ENCODE measurements at regions not wholly inside any gene's neighbourhood (a gene's known extent, or its start where the extent isn't known, plus 50 kb on each side); places are given as distances from the start of the nearest gene placed in this dataset.

GRCh38 chr2:48145845-48146452, 168.5 kb upstream of the FOXN2 start:
- no peak for DNase-seq

- no peak for DNase-seq
Measured at GRCh38 chr2:48146552-48146951, 167.9 kb upstream of the FOXN2 start.

GRCh38 chr2:48147719-48148118, 166.8 kb upstream of the FOXN2 start:
- DNase-seq, result no peak

GRCh38 chr2:48148841-48149430, 165.5 kb upstream of the FOXN2 start:
- no peak for DNase-seq

GRCh38 chr2:48157150-48157549, 157.3 kb upstream of the FOXN2 start:
- DNase-seq, result no peak

- no peak for DNase-seq
Measured at GRCh38 chr2:48161628-48162027, 152.9 kb upstream of the FOXN2 start.

- DNase-seq, result no peak
Measured at GRCh38 chr2:48162742-48163141, 151.7 kb upstream of the FOXN2 start.

- no peak for DNase-seq
Measured at GRCh38 chr2:48165070-48165753, 149.3 kb upstream of the FOXN2 start.

- DNase-seq, result no peak
Measured at GRCh38 chr2:48169141-48169592, 145.3 kb upstream of the FOXN2 start.

- no peak for DNase-seq
Measured at GRCh38 chr2:48170281-48170680, 144.2 kb upstream of the FOXN2 start.

GRCh38 chr2:48173141-48173540, 141.3 kb upstream of the FOXN2 start:
- DNase-seq, result no peak

- DNase-seq, result no peak
Measured at GRCh38 chr2:48174503-48174902, 140.0 kb upstream of the FOXN2 start.

- no peak for DNase-seq
Measured at GRCh38 chr2:48175254-48175653, 139.2 kb upstream of the FOXN2 start.

- DNase-seq, result no peak
Measured at GRCh38 chr2:48175656-48176055, 138.8 kb upstream of the FOXN2 start.

- no peak for DNase-seq
Measured at GRCh38 chr2:48176876-48177275, 137.6 kb upstream of the FOXN2 start.

GRCh38 chr2:48178611-48179010, 135.9 kb upstream of the FOXN2 start:
- no peak for DNase-seq

- DNase-seq, result no peak
Measured at GRCh38 chr2:48180557-48180956, 133.9 kb upstream of the FOXN2 start.

- DNase-seq, result no peak
Measured at GRCh38 chr2:48183276-48183675, 131.2 kb upstream of the FOXN2 start.

GRCh38 chr2:48183991-48184390, 130.5 kb upstream of the FOXN2 start:
- no peak for DNase-seq

GRCh38 chr2:48187503-48187902, 127.0 kb upstream of the FOXN2 start:
- no peak for DNase-seq

GRCh38 chr2:48189552-48190228, 124.8 kb upstream of the FOXN2 start:
- no peak for DNase-seq

- DNase-seq, result no peak
Measured at GRCh38 chr2:48190230-48190629, 124.3 kb upstream of the FOXN2 start.

- no peak for DNase-seq
Measured at GRCh38 chr2:48194641-48195040, 119.8 kb upstream of the FOXN2 start.

GRCh38 chr2:48195169-48195568, 119.3 kb upstream of the FOXN2 start:
- DNase-seq, result no peak
